ENCODE measurements at regions not wholly inside any gene's neighbourhood (a gene's known extent, or its start where the extent isn't known, plus 50 kb on each side); places are given as distances from the start of the nearest gene placed in this dataset.

GRCh38 chr5:6220346-6221088, 157.8 kb downstream of the MED10 start:
- DNase-seq (peak in 3 of 5 donors; percentile 31 to 43 (median 37)), FAIRE-seq (no peak)
- no peaks in the 10 kb centered on the region for H3K27me3 ChIP-seq (ENCODE audit: control insufficient read depth, insufficient read depth, low read length)
- H3K9ac ChIP-seq (ENCODE audit: low read length in 3 of 3), result no peak overlapping the region
- H3K4me3 ChIP-seq (ENCODE audit: low read length in 3 of 3), result no peak overlapping the region
- H3K36me3 ChIP-seq (ENCODE audit: control insufficient read depth in 2 of 3, insufficient read depth in 3 of 3, low read length in 3 of 3), result no peaks in the 10 kb centered on the region
- H3K4me1 ChIP-seq (ENCODE audit: control insufficient read depth in 2 of 3, insufficient read depth in 2 of 3, low read depth in 1 of 3, low read length in 3 of 3), result no peaks in the 10 kb centered on the region
- no peaks in the 10 kb centered on the region for H3K9me3 ChIP-seq (ENCODE audit: control insufficient read depth in 2 of 3, insufficient read depth in 1 of 3, low read length in 3 of 3)
- no peak for TF ChIP-seq CTCF (IDR thresholded peaks at IDR 0.05; ENCODE audit: borderline replicate concordance, extremely low read depth, insufficient read depth)
- H3K27ac ChIP-seq (ENCODE audit: low read depth in 2 of 2, low read length in 2 of 2), result no peak overlapping the region
- intact Hi-C loops (cut with DNase I), result no loop called here

GRCh38 chr5:6218517-6218916, 159.8 kb downstream of the MED10 start:
- TF ChIP-seq CTCF (IDR thresholded peaks at IDR 0.05; ENCODE audit: borderline replicate concordance, extremely low read depth, insufficient read depth), result no peak
- FAIRE-seq, result no peak
- Histone ChIP-seq H3K4me3 (ENCODE audit: low read length in 3 of 3) (no peak overlapping the region), H3K9ac (ENCODE audit: low read length in 3 of 3) (no peak overlapping the region), H3K36me3 (ENCODE audit: control insufficient read depth in 2 of 3, insufficient read depth in 3 of 3, low read length in 3 of 3) (no peaks in the 10 kb centered on the region), H3K9me3 (ENCODE audit: control insufficient read depth in 2 of 3, insufficient read depth in 1 of 3, low read length in 3 of 3) (no peaks in the 10 kb centered on the region), H3K4me1 (ENCODE audit: control insufficient read depth in 2 of 3, insufficient read depth in 2 of 3, low read depth in 1 of 3, low read length in 3 of 3) (no peaks in the 10 kb centered on the region), H3K27me3 (ENCODE audit: control insufficient read depth, insufficient read depth, low read length) (no peaks in the 10 kb centered on the region), H3K27ac (ENCODE audit: low read depth in 2 of 2, low read length in 2 of 2) (no peak overlapping the region)
- intact Hi-C loops (cut with DNase I), result no loop called here
- no peak for DNase-seq

GRCh38 chr5:6218116-6218515, 160.2 kb downstream of the MED10 start:
- H3K4me1 ChIP-seq (ENCODE audit: control insufficient read depth in 2 of 3, insufficient read depth in 2 of 3, low read depth in 1 of 3, low read length in 3 of 3), result no peaks in the 10 kb centered on the region
- DNase-seq, result no peak
- H3K27me3 ChIP-seq (ENCODE audit: control insufficient read depth, insufficient read depth, low read length), result no peaks in the 10 kb centered on the region
- no peaks in the 10 kb centered on the region for H3K9me3 ChIP-seq (ENCODE audit: control insufficient read depth in 2 of 3, insufficient read depth in 1 of 3, low read length in 3 of 3)
- H3K36me3 ChIP-seq (ENCODE audit: control insufficient read depth in 2 of 3, insufficient read depth in 3 of 3, low read length in 3 of 3), result no peaks in the 10 kb centered on the region
- H3K27ac ChIP-seq (ENCODE audit: low read depth in 2 of 2, low read length in 2 of 2), result no peak overlapping the region
- intact Hi-C loops (cut with DNase I), result no loop called here
- no peak overlapping the region for H3K9ac ChIP-seq (ENCODE audit: low read length in 3 of 3)
- no peak overlapping the region for H3K4me3 ChIP-seq (ENCODE audit: low read length in 3 of 3)
- no peak for TF ChIP-seq CTCF (IDR thresholded peaks at IDR 0.05; ENCODE audit: borderline replicate concordance, extremely low read depth, insufficient read depth)
- no peak for FAIRE-seq
